Thyroid gland (tissue), 4 donors: ENCODE measurements at regions not wholly inside any gene's neighbourhood (a gene's known extent, or its start where the extent isn't known, plus 50 kb on each side); places are given as distances from the start of the nearest gene placed in this dataset.

ENCODE experiments used
- CTCF ChIP-seq, 6 experiments: fragments of 200-600 bp in 3 of 6; fragments of 450-650 bp in 3 of 6; sonication (generic) in 3 of 6; IDR thresholded peaks; one replicate each; pipeline ENCODE4 v1.5.1; 2016 to 2019; ENCODE audit warnings: antibody characterized with exemption in 6 of 6, mild to moderate bottlenecking in 2 of 6, inconsistent platforms in 1 of 6, moderate library complexity in 1 of 6
- POLR2A ChIP-seq, 2 donors: fragments of 450-650 bp; IDR thresholded peaks; one replicate each; pipeline ENCODE4 v1.6.1; 2017; ENCODE audit warnings: antibody characterized with exemption in 2 of 2, mild to moderate bottlenecking in 2 of 2, moderate library complexity in 1 of 2

GRCh38 chr7:149367418-149368180 lies 93.3 kb downstream of the ZNF777 start:
- TF ChIP-seq POLR2A (IDR thresholded peaks at IDR 0.05) (no peak), CTCF (IDR thresholded peaks at IDR 0.05) (no peak)
